ENCODE measurements at regions not wholly inside any gene's neighbourhood (a gene's known extent, or its start where the extent isn't known, plus 50 kb on each side); places are given as distances from the start of the nearest gene placed in this dataset.

DNA sequence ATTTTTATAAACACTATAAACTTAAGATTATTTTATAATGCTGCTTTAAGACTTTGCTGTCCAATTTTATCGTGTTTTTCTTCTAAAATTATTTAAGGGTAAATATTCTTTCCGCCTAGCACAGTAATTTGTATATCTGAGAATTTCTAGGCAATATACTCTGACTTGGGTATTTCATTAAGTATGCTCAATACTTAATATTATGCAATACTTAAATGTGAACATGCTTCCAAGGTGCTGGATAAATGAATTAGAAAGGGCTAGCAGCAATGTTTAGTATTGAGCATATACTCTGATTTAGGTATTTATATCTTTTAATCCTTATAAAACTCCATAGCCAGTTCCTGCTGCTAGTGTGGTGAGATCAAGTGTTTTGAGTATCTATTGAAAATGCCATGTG is 60.3 kb upstream of the ANO3 start:
- TF ChIP-seq, protein P1, sequence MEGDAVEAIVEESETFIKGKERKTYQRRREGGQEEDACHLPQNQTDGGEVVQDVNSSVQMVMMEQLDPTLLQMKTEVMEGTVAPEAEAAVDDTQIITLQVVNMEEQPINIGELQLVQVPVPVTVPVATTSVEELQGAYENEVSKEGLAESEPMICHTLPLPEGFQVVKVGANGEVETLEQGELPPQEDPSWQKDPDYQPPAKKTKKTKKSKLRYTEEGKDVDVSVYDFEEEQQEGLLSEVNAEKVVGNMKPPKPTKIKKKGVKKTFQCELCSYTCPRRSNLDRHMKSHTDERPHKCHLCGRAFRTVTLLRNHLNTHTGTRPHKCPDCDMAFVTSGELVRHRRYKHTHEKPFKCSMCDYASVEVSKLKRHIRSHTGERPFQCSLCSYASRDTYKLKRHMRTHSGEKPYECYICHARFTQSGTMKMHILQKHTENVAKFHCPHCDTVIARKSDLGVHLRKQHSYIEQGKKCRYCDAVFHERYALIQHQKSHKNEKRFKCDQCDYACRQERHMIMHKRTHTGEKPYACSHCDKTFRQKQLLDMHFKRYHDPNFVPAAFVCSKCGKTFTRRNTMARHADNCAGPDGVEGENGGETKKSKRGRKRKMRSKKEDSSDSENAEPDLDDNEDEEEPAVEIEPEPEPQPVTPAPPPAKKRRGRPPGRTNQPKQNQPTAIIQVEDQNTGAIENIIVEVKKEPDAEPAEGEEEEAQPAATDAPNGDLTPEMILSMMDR (IDR thresholded peaks at IDR 0.05): no peak
- no peak for TF ChIP-seq POLR2A (IDR thresholded peaks at IDR 0.05)
